Caco-2 (cell line): ENCODE measurements at regions not wholly inside any gene's neighbourhood (a gene's known extent, or its start where the extent isn't known, plus 50 kb on each side); places are given as distances from the start of the nearest gene placed in this dataset.

ENCODE experiments used
- BruUV-seq: library from RNA; stranded (reverse); fragments of 400-500 nt; replicated peaks from 2 replicates; lab custom pipeline; 2021; lab: Mats Ljungman, UMichigan
- CTCF ChIA-PET: fragments of 300-600 bp; sonication (Branson Sonifier 250); formaldehyde crosslinking; loops from one replicate; lab custom pipeline; 2022; ENCODE audit warnings: antibody characterized with exemption; lab: Charles Lee
- POLR2A ChIA-PET: fragments of 300-600 bp; sonication (Branson Sonifier 250); formaldehyde crosslinking; loops from one replicate; lab custom pipeline; 2022; ENCODE audit warnings: antibody characterized with exemption; lab: Charles Lee
- DNase-seq, 2 experiments: peaks; one replicate each; pipeline versions ENCODE4 v3.0.0 to v3.0.0-alpha.2; 2020 to 2022
- H3K27me3 ChIP-seq: replicated peaks from 2 replicates; pipeline ENCODE4 v1.6.0; 2011; ENCODE audit warnings: low read length; ENCODE audit not compliant: control insufficient read depth, insufficient read depth
- H3K36me3 ChIP-seq: 2 replicates; pipeline ENCODE4 v1.5.1; 2011; ENCODE audit warnings: low read length; ENCODE audit not compliant: control insufficient read depth, insufficient read depth
- H3K4me1 ChIP-seq: fragments of 250-450 bp; sonication (Bioruptor Pico); 2 replicates; pipeline ENCODE4 v1.5.1; 2020; ENCODE audit warnings: mild to moderate bottlenecking
- H3K4me3 ChIP-seq: 2 replicates; pipeline ENCODE4 v1.5.1; 2011; ENCODE audit warnings: low read depth, mild to moderate bottlenecking, control low read depth, low read length
- H3K9me3 ChIP-seq: fragments of 250-450 bp; sonication (Bioruptor Pico); 2 replicates; pipeline ENCODE4 v1.5.1; 2020; ENCODE audit warnings: mild to moderate bottlenecking, moderate library complexity
- H3K27ac Mint-ChIP-seq: one replicate; pipeline ENCODE4 v1.8.0; 2022; ENCODE audit warnings: mixed read lengths; ENCODE audit not compliant: unreplicated experiment
- H3K27me3 Mint-ChIP-seq: one replicate; pipeline ENCODE4 v1.8.0; 2022; ENCODE audit warnings: mixed read lengths; ENCODE audit not compliant: insufficient read depth, unreplicated experiment
- H3K36me3 Mint-ChIP-seq: one replicate; pipeline ENCODE4 v1.8.0; 2022; ENCODE audit warnings: mild to moderate bottlenecking, mixed read lengths; ENCODE audit not compliant: insufficient read depth, unreplicated experiment
- H3K4me1 Mint-ChIP-seq: one replicate; pipeline ENCODE4 v1.8.0; 2022; ENCODE audit warnings: low read depth, mixed read lengths; ENCODE audit not compliant: unreplicated experiment
- H3K4me3 Mint-ChIP-seq: one replicate; pipeline ENCODE4 v1.8.0; 2022; ENCODE audit warnings: mild to moderate bottlenecking, moderate library complexity, mixed read lengths; ENCODE audit not compliant: unreplicated experiment
- H3K9me3 Mint-ChIP-seq: one replicate; pipeline ENCODE4 v1.8.0; 2022; ENCODE audit warnings: mixed read lengths; ENCODE audit not compliant: unreplicated experiment
- CTCF ChIP-seq, 2 experiments: fragments of 200-600 bp in 1 of 2; IDR thresholded peaks; 1 replicate in 1 of 2; 2 replicates in 1 of 2; pipeline versions ENCODE4 v1.5.1 to v1.8.0; 2011 to 2022; ENCODE audit warnings: antibody characterized with exemption in 1 of 2, control low read depth in 1 of 2, inconsistent platforms in 1 of 2, low read depth in 1 of 2, low read length in 1 of 2, mild to moderate bottlenecking in 1 of 2, moderate library complexity in 1 of 2; ENCODE audit not compliant: insufficient read depth in 1 of 2, severe bottlenecking in 1 of 2, unreplicated experiment in 1 of 2
- intact Hi-C: fragments of 100-400 bp; cut with micrococcal nuclease; formaldehyde crosslinking; loops from one replicate; pipeline ENCODE4 v1.10.0; 2022; ENCODE audit not compliant: unreplicated experiment

GRCh38 chr13:62126400-62126799, 710.8 kb upstream of the PCDH20 start:
- no peak for TF ChIP-seq CTCF (IDR thresholded peaks at IDR 0.05; ENCODE audit: insufficient read depth in 1 of 2, low read depth in 1 of 2, low read length in 1 of 2, severe bottlenecking in 1 of 2, unreplicated experiment in 1 of 2)
- Mint-ChIP-seq H3K36me3 (no peaks in the 10 kb centered on the region), H3K4me3 (no peak overlapping the region), H3K27me3 (peaks cover 3% of the 10 kb centered on the region), H3K4me1 (no peaks in the 10 kb centered on the region), H3K27ac (no peak overlapping the region), H3K9me3 (no peaks in the 10 kb centered on the region)
- DNase-seq: no peak
- no TSS peak for BruUV-seq
- no peak overlapping the region for H3K4me3 ChIP-seq
- no peaks in the 10 kb centered on the region for H3K4me1 ChIP-seq
- intact Hi-C loops: no loop called here
- H3K36me3 ChIP-seq: no peaks in the 10 kb centered on the region
- H3K9me3 ChIP-seq: no peaks in the 10 kb centered on the region
- ChIA-PET POLR2A (no interaction called here), CTCF (no interaction called here)
- H3K27me3 ChIP-seq: no peaks in the 10 kb centered on the region

GRCh38 chr13:62125451-62125850, 709.8 kb upstream of the PCDH20 start:
- no peaks in the 10 kb centered on the region for H3K9me3 ChIP-seq
- ChIA-PET CTCF (no interaction called here), POLR2A (no interaction called here)
- no peak for DNase-seq
- Mint-ChIP-seq H3K36me3 (no peaks in the 10 kb centered on the region), H3K9me3 (no peaks in the 10 kb centered on the region), H3K4me3 (no peak overlapping the region), H3K27ac (no peak overlapping the region), H3K27me3 (peaks cover 5% of the 10 kb centered on the region), H3K4me1 (no peaks in the 10 kb centered on the region)
- H3K36me3 ChIP-seq: no peaks in the 10 kb centered on the region
- no TSS peak for BruUV-seq
- intact Hi-C loops: no loop called here
- no peak for TF ChIP-seq CTCF (IDR thresholded peaks at IDR 0.05; ENCODE audit: insufficient read depth in 1 of 2, low read depth in 1 of 2, low read length in 1 of 2, severe bottlenecking in 1 of 2, unreplicated experiment in 1 of 2)
- H3K4me1 ChIP-seq: no peaks in the 10 kb centered on the region
- H3K4me3 ChIP-seq: no peak overlapping the region
- H3K27me3 ChIP-seq: no peaks in the 10 kb centered on the region

- TF ChIP-seq CTCF (IDR thresholded peaks at IDR 0.05; ENCODE audit: insufficient read depth in 1 of 2, low read depth in 1 of 2, low read length in 1 of 2, severe bottlenecking in 1 of 2, unreplicated experiment in 1 of 2): no peak
- intact Hi-C loops: no loop called here
- Mint-ChIP-seq H3K27me3 (peaks cover 5% of the 10 kb centered on the region), H3K36me3 (no peaks in the 10 kb centered on the region), H3K27ac (no peak overlapping the region), H3K9me3 (no peaks in the 10 kb centered on the region), H3K4me1 (no peaks in the 10 kb centered on the region), H3K4me3 (no peak overlapping the region)
- ChIA-PET POLR2A (no interaction called here), CTCF (no interaction called here)
- BruUV-seq: no TSS peak
- Histone ChIP-seq H3K27me3 (no peaks in the 10 kb centered on the region), H3K4me1 (no peaks in the 10 kb centered on the region), H3K4me3 (no peak overlapping the region), H3K36me3 (no peaks in the 10 kb centered on the region), H3K9me3 (no peaks in the 10 kb centered on the region)
- no peak for DNase-seq
Observed at GRCh38 chr13:62123409-62123808, 707.8 kb upstream of the PCDH20 start.
